ENCODE measurements at regions not wholly inside any gene's neighbourhood (a gene's known extent, or its start where the extent isn't known, plus 50 kb on each side); places are given as distances from the start of the nearest gene placed in this dataset.

DNA sequence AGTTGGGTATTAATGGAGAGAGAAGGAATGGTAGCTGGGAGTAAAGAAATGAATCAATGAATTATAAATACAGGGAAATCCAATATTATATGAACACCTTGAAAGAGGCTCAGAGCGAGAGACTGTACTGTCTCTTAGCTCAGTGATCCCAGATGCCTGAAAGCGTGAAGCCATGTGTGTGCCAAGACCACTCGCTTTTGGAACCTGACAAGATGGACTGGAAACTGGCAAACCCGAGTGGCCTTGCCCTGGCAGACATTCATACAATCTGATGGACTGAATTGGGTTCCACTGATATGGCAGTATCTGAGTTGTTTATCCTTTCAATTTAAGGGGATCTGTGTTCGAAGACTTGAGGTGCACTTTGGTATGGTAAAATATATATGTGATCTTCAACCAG, 170.3 kb downstream of the ERCC6L2 start:
- H3K4me3 ChIP-seq (ENCODE audit: low read length), result no peak overlapping the region
- no peak for TF ChIP-seq EZH2phosphoT487 (IDR thresholded peaks at IDR 0.05; ENCODE audit: borderline replicate concordance, low read length)
- no peak for TF ChIP-seq CTCF (IDR thresholded peaks at IDR 0.05; ENCODE audit: low read depth, low read length, poor library complexity, severe bottlenecking)
- no peaks in the 10 kb centered on the region for H3F3A ChIP-seq (ENCODE audit: control insufficient read depth, insufficient read depth)
- no peaks in the 10 kb centered on the region for H3K36me3 ChIP-seq (ENCODE audit: control insufficient read depth, low read length)
- H3K27ac ChIP-seq (ENCODE audit: low read depth, low read length), result no peak overlapping the region
- H3K9me2 ChIP-seq (replicated peaks; ENCODE audit: control insufficient read depth, low read length), result no peaks in the 10 kb centered on the region
- no peak overlapping the region for H3K4me2 ChIP-seq (ENCODE audit: low read length)
- H3K79me2 ChIP-seq (ENCODE audit: control insufficient read depth, low read length), result no peaks in the 10 kb centered on the region
- H3K4me1 ChIP-seq (ENCODE audit: control insufficient read depth, low read length), result no peaks in the 10 kb centered on the region
- no peaks in the 10 kb centered on the region; the same call in 1 of the 2 replicates for H3K27me3 ChIP-seq (ENCODE audit: control insufficient read depth, low read length)
- no peaks in the 10 kb centered on the region for H4K20me1 ChIP-seq (ENCODE audit: control insufficient read depth, insufficient read depth, low read depth, low read length)
- no peaks in the 10 kb centered on the region for H3K9me3 ChIP-seq (ENCODE audit: control insufficient read depth, insufficient read depth, low read length)

DNA sequence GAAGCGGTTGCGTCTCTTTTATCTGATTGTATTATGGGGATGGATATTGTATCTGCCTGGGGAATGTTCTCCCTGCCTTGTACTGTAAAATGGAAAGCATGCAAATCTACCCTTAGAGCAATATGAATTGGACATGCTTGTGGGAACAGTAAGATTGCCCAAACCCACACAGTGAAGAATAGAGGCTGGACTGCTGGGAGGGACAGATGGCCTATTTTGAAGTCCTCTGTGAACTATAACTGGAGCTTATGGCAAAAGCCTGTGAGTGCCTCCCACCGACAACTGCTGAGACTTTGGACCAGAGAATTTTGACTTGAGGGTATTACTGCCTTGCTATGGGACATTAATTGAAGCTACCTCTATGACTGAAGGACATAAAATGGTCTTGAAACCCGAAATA, 168.9 kb downstream of the ERCC6L2 start:
- Histone ChIP-seq H3F3A (ENCODE audit: control insufficient read depth, insufficient read depth) (no peaks in the 10 kb centered on the region), H3K9me2 (replicated peaks; ENCODE audit: control insufficient read depth, low read length) (no peaks in the 10 kb centered on the region), H3K4me2 (ENCODE audit: low read length) (no peak overlapping the region), H3K4me1 (ENCODE audit: control insufficient read depth, low read length) (no peaks in the 10 kb centered on the region), H3K79me2 (ENCODE audit: control insufficient read depth, low read length) (no peaks in the 10 kb centered on the region), H3K27ac (ENCODE audit: low read depth, low read length) (no peak overlapping the region), H3K36me3 (ENCODE audit: control insufficient read depth, low read length) (no peaks in the 10 kb centered on the region), H3K27me3 (ENCODE audit: control insufficient read depth, low read length) (no peaks in the 10 kb centered on the region; the same call in 1 of the 2 replicates), H3K4me3 (ENCODE audit: low read length) (no peak overlapping the region), H3K9me3 (ENCODE audit: control insufficient read depth, insufficient read depth, low read length) (no peaks in the 10 kb centered on the region), H4K20me1 (ENCODE audit: control insufficient read depth, insufficient read depth, low read depth, low read length) (no peaks in the 10 kb centered on the region)
- TF ChIP-seq EZH2phosphoT487 (IDR thresholded peaks at IDR 0.05; ENCODE audit: borderline replicate concordance, low read length) (no peak), CTCF (IDR thresholded peaks at IDR 0.05; ENCODE audit: low read depth, low read length, poor library complexity, severe bottlenecking) (no peak)

GRCh38 chr9:96040591-96041461, 165.3 kb downstream of the ERCC6L2 start:
- no peaks in the 10 kb centered on the region for H3K4me1 ChIP-seq (ENCODE audit: control insufficient read depth, low read length)
- H3F3A ChIP-seq (ENCODE audit: control insufficient read depth, insufficient read depth), result no peaks in the 10 kb centered on the region
- H3K4me3 ChIP-seq (ENCODE audit: low read length), result no peak overlapping the region
- H3K27ac ChIP-seq (ENCODE audit: low read depth, low read length), result no peak overlapping the region
- TF ChIP-seq EZH2phosphoT487 (IDR thresholded peaks at IDR 0.05; ENCODE audit: borderline replicate concordance, low read length) (no peak), CTCF (IDR thresholded peaks at IDR 0.05; ENCODE audit: low read depth, low read length, poor library complexity, severe bottlenecking) (no peak)
- H3K79me2 ChIP-seq (ENCODE audit: control insufficient read depth, low read length), result no peaks in the 10 kb centered on the region
- H3K36me3 ChIP-seq (ENCODE audit: control insufficient read depth, low read length), result no peaks in the 10 kb centered on the region
- H3K4me2 ChIP-seq (ENCODE audit: low read length), result no peak overlapping the region
- H4K20me1 ChIP-seq (ENCODE audit: control insufficient read depth, insufficient read depth, low read depth, low read length), result no peaks in the 10 kb centered on the region
- H3K9me2 ChIP-seq (replicated peaks; ENCODE audit: control insufficient read depth, low read length), result no peaks in the 10 kb centered on the region
- no peaks in the 10 kb centered on the region; the same call in 1 of the 2 replicates for H3K27me3 ChIP-seq (ENCODE audit: control insufficient read depth, low read length)
- no peaks in the 10 kb centered on the region for H3K9me3 ChIP-seq (ENCODE audit: control insufficient read depth, insufficient read depth, low read length)

All from DOHH2 (cell line).